Tibial nerve (tissue), 4 donors: ENCODE measurements at regions not wholly inside any gene's neighbourhood (a gene's known extent, or its start where the extent isn't known, plus 50 kb on each side); places are given as distances from the start of the nearest gene placed in this dataset.

ENCODE experiments used
- DNase-seq, 2 donors: peaks; one replicate each; pipeline ENCODE4 v3.0.0-alpha.2; 2019; ENCODE audit warnings: low spot score in 2 of 2
- H3K27ac ChIP-seq, 4 donors: fragments of 200-600 bp; sonication (generic) in 3 of 4; one replicate each; pipeline ENCODE4 v1.5.1; 2017 to 2019; ENCODE audit warnings: mild to moderate bottlenecking in 1 of 4
- H3K27me3 ChIP-seq, 2 donors: fragments of 200-600 bp; sonication (generic) in 1 of 2; one replicate each; pipeline versions ENCODE4 v1.5.1 to v1.6.0; 2017 to 2019
- H3K36me3 ChIP-seq, 3 donors: fragments of 200-600 bp; sonication (generic); one replicate each; pipeline ENCODE4 v1.5.1; 2018 to 2019
- H3K4me1 ChIP-seq, 4 donors: fragments of 200-600 bp; sonication (generic) in 3 of 4; one replicate each; pipeline ENCODE4 v1.5.1; 2017 to 2019
- H3K4me3 ChIP-seq, 4 donors: fragments of 200-600 bp; sonication (generic) in 3 of 4; one replicate each; pipeline ENCODE4 v1.5.1; 2017 to 2019; ENCODE audit warnings: mild to moderate bottlenecking in 1 of 4, moderate library complexity in 1 of 4
- H3K9me3 ChIP-seq, 4 donors: fragments of 200-600 bp; sonication (generic) in 3 of 4; one replicate each; pipeline ENCODE4 v1.5.1; 2017 to 2019
- CTCF ChIP-seq, 5 experiments: fragments of 200-600 bp in 3 of 5; fragments of 450-650 bp in 2 of 5; sonication (generic) in 3 of 5; IDR thresholded peaks; one replicate each; pipeline ENCODE4 v1.5.1; 2016 to 2019; ENCODE audit warnings: antibody characterized with exemption in 5 of 5, mild to moderate bottlenecking in 3 of 5, moderate library complexity in 2 of 5
- EP300 ChIP-seq, 2 donors: sonication (generic); formaldehyde crosslinking; IDR thresholded peaks; one replicate each; pipeline ENCODE4 v1.6.1; 2017; ENCODE audit warnings: antibody characterized with exemption in 2 of 2, mild to moderate bottlenecking in 1 of 2
- POLR2A ChIP-seq, 2 donors: fragments of 450-650 bp; IDR thresholded peaks; one replicate each; pipeline ENCODE4 v1.6.1; 2017; ENCODE audit warnings: antibody characterized with exemption in 2 of 2, mild to moderate bottlenecking in 2 of 2, moderate library complexity in 2 of 2
- WGBS, 2 donors: methylation state at CpG; one replicate each; pipeline ENCODE4 v1.1.5; 2018; 5-methylcytosine and 5-hydroxymethylcytosine counted together

GRCh38 chr22:34587357-34588356 lies 478.3 kb upstream of the ISX start:
- no peak for DNase-seq
- 15 to 19% methylated on average over 10 of the region's 10 CpGs for WGBS, 2 donors
- Histone ChIP-seq H3K4me3 (no peak overlapping the region), H3K4me1 (peaks cover 0 to 7% (median 0%) of the 10 kb centered on the region in 4 donors), H3K9me3 (no peaks in the 10 kb centered on the region), H3K36me3 (no peaks in the 10 kb centered on the region), H3K27me3 (no peaks in the 10 kb centered on the region), H3K27ac (peak overlapping the region in 1 of 4 donors; percentile 38)
- TF ChIP-seq POLR2A (IDR thresholded peaks at IDR 0.05) = no peak
- no peak for TF ChIP-seq CTCF (IDR thresholded peaks at IDR 0.05)
- TF ChIP-seq EP300 (IDR thresholded peaks at IDR 0.05) = no peak

- H3K27ac ChIP-seq = no peak overlapping the region
- no peak for DNase-seq
- H3K27me3 ChIP-seq = no peaks in the 10 kb centered on the region
- no peak for TF ChIP-seq EP300 (IDR thresholded peaks at IDR 0.05)
- no peak for TF ChIP-seq POLR2A (IDR thresholded peaks at IDR 0.05)
- TF ChIP-seq CTCF (IDR thresholded peaks at IDR 0.05) = no peak
- H3K4me3 ChIP-seq = no peak overlapping the region
- peaks cover 0 to 6% (median 0%) of the 10 kb centered on the region in 4 donors for H3K9me3 ChIP-seq
- 77 to 84% methylated on average over 23 to 26 of the region's 26 CpGs for WGBS, 2 donors
- H3K4me1 ChIP-seq = peaks cover 0 to 7% (median 0%) of the 10 kb centered on the region in 4 donors
- no peaks in the 10 kb centered on the region for H3K36me3 ChIP-seq
Measured at GRCh38 chr22:34588871-34589545, 476.9 kb upstream of the ISX start.

- WGBS, 2 donors = 72 to 79% methylated on average over 3 of the region's 3 CpGs
- Histone ChIP-seq H3K27me3 (no peaks in the 10 kb centered on the region), H3K4me3 (no peak overlapping the region), H3K27ac (no peak overlapping the region), H3K36me3 (no peaks in the 10 kb centered on the region), H3K4me1 (peaks cover 0 to 5% (median 0%) of the 10 kb centered on the region in 4 donors), H3K9me3 (peaks cover 0 to 6% (median 0%) of the 10 kb centered on the region in 4 donors)
- no peak for DNase-seq
- TF ChIP-seq POLR2A (IDR thresholded peaks at IDR 0.05) = no peak
- TF ChIP-seq CTCF (IDR thresholded peaks at IDR 0.05) = no peak
- no peak for TF ChIP-seq EP300 (IDR thresholded peaks at IDR 0.05)
Measured at GRCh38 chr22:34592123-34592740, 473.7 kb upstream of the ISX start.

GRCh38 chr22:34599567-34599966 lies 466.4 kb upstream of the ISX start:
- Histone ChIP-seq H3K9me3 (no peaks in the 10 kb centered on the region), H3K4me3 (no peak overlapping the region), H3K36me3 (no peaks in the 10 kb centered on the region), H3K4me1 (no peaks in the 10 kb centered on the region), H3K27ac (no peak overlapping the region), H3K27me3 (no peaks in the 10 kb centered on the region)
- DNase-seq = no peak
- TF ChIP-seq EP300 (IDR thresholded peaks at IDR 0.05) = no peak
- no peak for TF ChIP-seq POLR2A (IDR thresholded peaks at IDR 0.05)
- no peak for TF ChIP-seq CTCF (IDR thresholded peaks at IDR 0.05)
- 82 to 100% methylated on average over 1 of the region's 1 CpG for WGBS, 2 donors
